HEK293T (cell line): ENCODE measurements at regions not wholly inside any gene's neighbourhood (a gene's known extent, or its start where the extent isn't known, plus 50 kb on each side); places are given as distances from the start of the nearest gene placed in this dataset.
"Not testable (repeated sequence)": the region's sequence is repeated elsewhere in the genome, so short reads cannot be mapped to it uniquely, and the experiment has no call there.

Experiments
- CTCF ChIA-PET: fragments of 350-600 bp; formaldehyde crosslinking; extraction: SDS; loops from one replicate; lab custom pipeline; 2021; ENCODE audit warnings: antibody characterized with exemption, inconsistent platforms; lab: Yijun Ruan, JAX
- POLR2A ChIA-PET: fragments of 350-600 bp; formaldehyde crosslinking; extraction: SDS; loops from one replicate; lab custom pipeline; 2020; ENCODE audit warnings: antibody characterized with exemption, inconsistent platforms; lab: Yijun Ruan, JAX
- DNase-seq: peaks from one replicate; pipeline ENCODE4 v3.0.0; 2012; ENCODE audit warnings: mixed read lengths; ENCODE audit errors: extremely low spot score
- ARNT ChIP-seq: fragments of 450-650 bp; IDR thresholded peaks from 2 replicates; pipeline ENCODE4 v1.6.1; 2017; ENCODE audit warnings: mild to moderate bottlenecking
- BHLHE40 ChIP-seq: fragments of 450-650 bp; IDR thresholded peaks from 2 replicates; pipeline ENCODE4 v1.6.1; 2016; ENCODE audit warnings: mild to moderate bottlenecking, moderate library complexity, borderline replicate concordance
- CTBP1 ChIP-seq: fragments of 450-650 bp; IDR thresholded peaks from 2 replicates; pipeline ENCODE4 v1.6.1; 2016; ENCODE audit warnings: borderline replicate concordance
- ELF4 ChIP-seq: fragments of 450-650 bp; IDR thresholded peaks from 2 replicates; pipeline ENCODE4 v1.6.1; 2017; ENCODE audit warnings: antibody characterized with exemption
- FOXA1 ChIP-seq: fragments of 450-650 bp; IDR thresholded peaks from 2 replicates; pipeline ENCODE4 v1.6.1; 2016; ENCODE audit warnings: mild to moderate bottlenecking
- FOXK2 ChIP-seq: fragments of 450-650 bp; IDR thresholded peaks from 2 replicates; pipeline ENCODE4 v1.6.1; 2016; ENCODE audit warnings: mild to moderate bottlenecking
- FOXM1 ChIP-seq: fragments of 450-650 bp; IDR thresholded peaks from 2 replicates; pipeline ENCODE4 v1.6.1; 2017; ENCODE audit warnings: mild to moderate bottlenecking, borderline replicate concordance
- HDGF ChIP-seq: fragments of 450-650 bp; IDR thresholded peaks from 2 replicates; pipeline ENCODE4 v1.6.1; 2017; ENCODE audit warnings: antibody characterized with exemption, borderline replicate concordance
- L3MBTL2 ChIP-seq: fragments of 450-650 bp; conservative IDR thresholded peaks from 2 replicates; pipeline ENCODE4 v1.6.1; 2016; ENCODE audit warnings: mild to moderate bottlenecking
- LEF1 ChIP-seq: fragments of 450-650 bp; IDR thresholded peaks from 2 replicates; pipeline ENCODE4 v1.6.1; 2017; ENCODE audit warnings: mild to moderate bottlenecking, borderline replicate concordance
- NFRKB ChIP-seq: fragments of 450-650 bp; IDR thresholded peaks from 2 replicates; pipeline ENCODE4 v1.6.1; 2016; ENCODE audit warnings: mild to moderate bottlenecking, moderate library complexity
- PKNOX1 ChIP-seq: fragments of 450-650 bp; IDR thresholded peaks from 2 replicates; pipeline ENCODE4 v1.6.1; 2016
- SP1 ChIP-seq: fragments of 450-650 bp; IDR thresholded peaks from 2 replicates; pipeline ENCODE4 v1.6.1; 2017
- SUZ12 ChIP-seq: fragments of 450-650 bp; IDR thresholded peaks from 2 replicates; pipeline ENCODE4 v1.6.1; 2016; ENCODE audit warnings: mild to moderate bottlenecking
- TARDBP ChIP-seq: fragments of 450-650 bp; IDR thresholded peaks from 2 replicates; pipeline ENCODE4 v1.6.1; 2016
- ZNF384 ChIP-seq: fragments of 450-650 bp; IDR thresholded peaks from 2 replicates; pipeline ENCODE4 v1.6.1; 2016

GRCh38 chr18:68397241-68398035 lies 317.5 kb downstream of the TMX3 start:
- ChIA-PET CTCF (no interaction called here), POLR2A (no interaction called here)
- no peak for DNase-seq
- TF ChIP-seq FOXA1 (no peak), FOXM1 (no peak), L3MBTL2 (no peak), ELF4 (no peak), ARNT (no peak), SP1 (no peak), NFRKB (no peak), TARDBP (no peak), PKNOX1 (no peak), BHLHE40 (no peak), FOXK2 (no peak), LEF1 (no peak), SUZ12 (no peak), ZNF384 (no peak), HDGF (no peak), CTBP1 (no peak)

- TF ChIP-seq FOXM1 (no peak), PKNOX1 (no peak), ELF4 (no peak), FOXK2 (no peak)
- no peak for DNase-seq
- CTCF ChIA-PET, result no interaction called here
- POLR2A ChIA-PET, result no interaction called here
Measured at GRCh38 chr18:68394705-68395104, 320.2 kb downstream of the TMX3 start.

- POLR2A ChIA-PET, result no interaction called here
- TF ChIP-seq ZNF384, result no peak
- CTCF ChIA-PET, result no interaction called here
- no peak for DNase-seq
Measured at GRCh38 chr18:68391801-68392200, 323.1 kb downstream of the TMX3 start.

GRCh38 chr18:68387246-68387645 lies 327.7 kb downstream of the TMX3 start:
- ChIA-PET CTCF (no interaction called here), POLR2A (no interaction called here)
- DNase-seq, result no peak
- no peak for TF ChIP-seq NFRKB
- TF ChIP-seq SUZ12, result no peak
- TF ChIP-seq ZNF384, result no peak
- TF ChIP-seq CTBP1, result no peak
- TF ChIP-seq ELF4, result no peak
- TF ChIP-seq FOXA1, result no peak
- TF ChIP-seq FOXK2, result no peak

- CTCF ChIA-PET, POLR2A ChIA-PET, DNase-seq: not testable (repeated sequence)
Measured at GRCh38 chr18:68383979-68384378, 330.9 kb downstream of the TMX3 start.

GRCh38 chr18:68376926-68377325 lies 338.0 kb downstream of the TMX3 start:
- ChIA-PET POLR2A (no interaction called here), CTCF (no interaction called here)
- TF ChIP-seq SUZ12 (no peak), TARDBP (no peak), ZNF384 (no peak), CTBP1 (no peak), FOXK2 (no peak), NFRKB (no peak), ELF4 (no peak), L3MBTL2 (no peak), LEF1 (no peak), BHLHE40 (no peak), PKNOX1 (no peak)
- no peak for DNase-seq

GRCh38 chr18:68362907-68363306 lies 352.0 kb downstream of the TMX3 start:
- POLR2A ChIA-PET, result no interaction called here
- CTCF ChIA-PET, result no interaction called here
- no peak for DNase-seq
- TF ChIP-seq SP1, result no peak
- no peak for TF ChIP-seq BHLHE40
- no peak for TF ChIP-seq HDGF
- TF ChIP-seq L3MBTL2, result no peak
- TF ChIP-seq CTBP1, result no peak
- TF ChIP-seq TARDBP, result no peak
- no peak for TF ChIP-seq PKNOX1
- TF ChIP-seq ZNF384, result no peak
- TF ChIP-seq FOXM1, result no peak
- TF ChIP-seq LEF1, result no peak
- TF ChIP-seq SUZ12, result no peak
- TF ChIP-seq ARNT, result no peak
- TF ChIP-seq ELF4, result no peak
- TF ChIP-seq NFRKB, result no peak
- TF ChIP-seq FOXA1, result no peak
- TF ChIP-seq FOXK2, result no peak
